ENCODE measurements at regions not wholly inside any gene's neighbourhood (a gene's known extent, or its start where the extent isn't known, plus 50 kb on each side); places are given as distances from the start of the nearest gene placed in this dataset.

DNA sequence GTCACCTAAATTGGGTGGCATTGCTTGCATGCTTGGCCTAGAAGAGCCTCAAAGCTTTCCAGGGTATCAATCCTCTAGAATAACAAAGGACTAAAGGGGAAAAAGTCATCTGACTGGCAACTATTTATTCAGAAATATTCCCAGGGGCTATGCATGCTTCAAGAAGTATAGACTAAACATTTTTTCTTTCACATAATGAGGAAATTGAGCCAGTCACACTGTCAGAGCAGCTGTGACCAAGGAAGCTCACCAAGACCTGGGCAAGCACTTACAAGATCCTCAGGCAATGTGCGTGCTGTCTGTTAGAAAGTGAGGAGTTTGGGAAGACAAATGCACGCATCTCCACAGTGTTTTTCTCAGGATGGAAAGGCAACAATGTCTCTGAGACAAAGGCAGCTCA lies 747.2 kb downstream of the DIAPH3 start:
- Histone ChIP-seq H3K4me1 (ENCODE audit: control insufficient read depth in 4 of 4, insufficient read depth in 4 of 4, low read length in 3 of 4) (no peaks in the 10 kb centered on the region), H3K36me3 (ENCODE audit: control insufficient read depth in 4 of 4, insufficient read depth in 3 of 4, low read depth in 1 of 4, low read length in 3 of 4) (no peaks in the 10 kb centered on the region), H3K4me3 (ENCODE audit: low read depth in 1 of 3, low read length in 3 of 3) (no peak overlapping the region), H3K27ac (ENCODE audit: low read depth in 1 of 2, low read length in 2 of 2) (no peak overlapping the region), H3K9ac (ENCODE audit: low read depth in 1 of 2, low read length in 2 of 2) (no peak overlapping the region), H3K9me3 (ENCODE audit: control insufficient read depth in 4 of 4, low read length in 3 of 4) (peaks cover 0 to 4% (median 0%) of the 10 kb centered on the region in 4 donors), H3K27me3 (ENCODE audit: control insufficient read depth in 4 of 4, insufficient read depth in 4 of 4, low read length in 3 of 4) (no peaks in the 10 kb centered on the region)
- DNase-seq (ENCODE audit: low spot score), result no peak
- WGBS, result 90% methylated on average over 2 of the region's 2 CpGs
- no peak for TF ChIP-seq HNF4G (IDR thresholded peaks at IDR 0.05)
- TF ChIP-seq, protein P1, sequence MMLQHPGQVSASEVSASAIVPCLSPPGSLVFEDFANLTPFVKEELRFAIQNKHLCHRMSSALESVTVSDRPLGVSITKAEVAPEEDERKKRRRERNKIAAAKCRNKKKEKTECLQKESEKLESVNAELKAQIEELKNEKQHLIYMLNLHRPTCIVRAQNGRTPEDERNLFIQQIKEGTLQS (IDR thresholded peaks at IDR 0.05), result no peak

DNA sequence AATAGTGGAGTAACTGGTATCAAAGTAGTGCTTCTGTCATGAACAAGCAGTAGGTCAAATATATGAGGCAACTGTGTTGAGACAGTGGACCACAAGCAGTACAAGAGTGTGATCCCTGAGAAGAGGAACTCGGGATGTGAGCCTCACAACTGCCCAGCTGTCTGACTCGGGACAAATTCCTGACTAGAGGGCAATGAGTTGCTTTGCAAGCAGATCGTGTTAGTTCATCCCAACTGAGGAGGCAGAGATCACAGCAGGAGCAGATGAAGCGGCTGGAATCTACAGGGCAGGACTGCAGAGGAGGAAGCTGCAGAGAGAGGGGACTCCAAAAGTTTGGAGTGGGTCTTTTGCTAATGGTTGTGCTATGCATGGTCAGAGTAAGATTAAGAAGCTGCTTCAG lies 741.1 kb downstream of the DIAPH3 start:
- no peak overlapping the region for H3K27ac ChIP-seq (ENCODE audit: low read depth in 1 of 2, low read length in 2 of 2)
- H3K4me1 ChIP-seq (ENCODE audit: control insufficient read depth in 4 of 4, insufficient read depth in 4 of 4, low read length in 3 of 4), result no peaks in the 10 kb centered on the region
- no peaks in the 10 kb centered on the region for H3K27me3 ChIP-seq (ENCODE audit: control insufficient read depth in 4 of 4, insufficient read depth in 4 of 4, low read length in 3 of 4)
- no peaks in the 10 kb centered on the region for H3K36me3 ChIP-seq (ENCODE audit: control insufficient read depth in 4 of 4, insufficient read depth in 3 of 4, low read depth in 1 of 4, low read length in 3 of 4)
- no peak for DNase-seq (ENCODE audit: low spot score)
- no peak overlapping the region for H3K4me3 ChIP-seq (ENCODE audit: low read depth in 1 of 3, low read length in 3 of 3)
- no peak overlapping the region for H3K9ac ChIP-seq (ENCODE audit: low read depth in 1 of 2, low read length in 2 of 2)
- peaks cover 0 to 4% (median 0%) of the 10 kb centered on the region in 4 donors for H3K9me3 ChIP-seq (ENCODE audit: control insufficient read depth in 4 of 4, low read length in 3 of 4)
- 32% methylated on average over 4 of the region's 4 CpGs for WGBS
- TF ChIP-seq FOXA1 (IDR thresholded peaks at IDR 0.05) (no peak), FOXA2 (IDR thresholded peaks at IDR 0.05) (no peak), EGR1 (IDR thresholded peaks at IDR 0.05; ENCODE audit: low read depth in 2 of 2) (no peak), JUND (IDR thresholded peaks at IDR 0.05) (no peak), RAD21 (IDR thresholded peaks at IDR 0.05) (no peak), RXRA (IDR thresholded peaks at IDR 0.05) (no peak), NR2F2 (IDR thresholded peaks at IDR 0.05) (no peak), GABPA (IDR thresholded peaks at IDR 0.05 in 1 of 2, conservative IDR thresholded peaks at IDR 0.05 in 1 of 2) (no peak)
- TF ChIP-seq, protein P2, sequence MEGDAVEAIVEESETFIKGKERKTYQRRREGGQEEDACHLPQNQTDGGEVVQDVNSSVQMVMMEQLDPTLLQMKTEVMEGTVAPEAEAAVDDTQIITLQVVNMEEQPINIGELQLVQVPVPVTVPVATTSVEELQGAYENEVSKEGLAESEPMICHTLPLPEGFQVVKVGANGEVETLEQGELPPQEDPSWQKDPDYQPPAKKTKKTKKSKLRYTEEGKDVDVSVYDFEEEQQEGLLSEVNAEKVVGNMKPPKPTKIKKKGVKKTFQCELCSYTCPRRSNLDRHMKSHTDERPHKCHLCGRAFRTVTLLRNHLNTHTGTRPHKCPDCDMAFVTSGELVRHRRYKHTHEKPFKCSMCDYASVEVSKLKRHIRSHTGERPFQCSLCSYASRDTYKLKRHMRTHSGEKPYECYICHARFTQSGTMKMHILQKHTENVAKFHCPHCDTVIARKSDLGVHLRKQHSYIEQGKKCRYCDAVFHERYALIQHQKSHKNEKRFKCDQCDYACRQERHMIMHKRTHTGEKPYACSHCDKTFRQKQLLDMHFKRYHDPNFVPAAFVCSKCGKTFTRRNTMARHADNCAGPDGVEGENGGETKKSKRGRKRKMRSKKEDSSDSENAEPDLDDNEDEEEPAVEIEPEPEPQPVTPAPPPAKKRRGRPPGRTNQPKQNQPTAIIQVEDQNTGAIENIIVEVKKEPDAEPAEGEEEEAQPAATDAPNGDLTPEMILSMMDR (IDR thresholded peaks at IDR 0.05; ENCODE audit: low read depth, low read length, missing input control), result no peak
- TF ChIP-seq, protein P3, sequence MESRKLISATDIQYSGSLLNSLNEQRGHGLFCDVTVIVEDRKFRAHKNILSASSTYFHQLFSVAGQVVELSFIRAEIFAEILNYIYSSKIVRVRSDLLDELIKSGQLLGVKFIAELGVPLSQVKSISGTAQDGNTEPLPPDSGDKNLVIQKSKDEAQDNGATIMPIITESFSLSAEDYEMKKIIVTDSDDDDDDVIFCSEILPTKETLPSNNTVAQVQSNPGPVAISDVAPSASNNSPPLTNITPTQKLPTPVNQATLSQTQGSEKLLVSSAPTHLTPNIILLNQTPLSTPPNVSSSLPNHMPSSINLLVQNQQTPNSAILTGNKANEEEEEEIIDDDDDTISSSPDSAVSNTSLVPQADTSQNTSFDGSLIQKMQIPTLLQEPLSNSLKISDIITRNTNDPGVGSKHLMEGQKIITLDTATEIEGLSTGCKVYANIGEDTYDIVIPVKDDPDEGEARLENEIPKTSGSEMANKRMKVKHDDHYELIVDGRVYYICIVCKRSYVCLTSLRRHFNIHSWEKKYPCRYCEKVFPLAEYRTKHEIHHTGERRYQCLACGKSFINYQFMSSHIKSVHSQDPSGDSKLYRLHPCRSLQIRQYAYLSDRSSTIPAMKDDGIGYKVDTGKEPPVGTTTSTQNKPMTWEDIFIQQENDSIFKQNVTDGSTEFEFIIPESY (IDR thresholded peaks at IDR 0.05), result no peak
- TF ChIP-seq, protein P4, sequence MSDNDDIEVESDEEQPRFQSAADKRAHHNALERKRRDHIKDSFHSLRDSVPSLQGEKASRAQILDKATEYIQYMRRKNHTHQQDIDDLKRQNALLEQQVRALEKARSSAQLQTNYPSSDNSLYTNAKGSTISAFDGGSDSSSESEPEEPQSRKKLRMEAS (IDR thresholded peaks at IDR 0.05), result no peak

DNA sequence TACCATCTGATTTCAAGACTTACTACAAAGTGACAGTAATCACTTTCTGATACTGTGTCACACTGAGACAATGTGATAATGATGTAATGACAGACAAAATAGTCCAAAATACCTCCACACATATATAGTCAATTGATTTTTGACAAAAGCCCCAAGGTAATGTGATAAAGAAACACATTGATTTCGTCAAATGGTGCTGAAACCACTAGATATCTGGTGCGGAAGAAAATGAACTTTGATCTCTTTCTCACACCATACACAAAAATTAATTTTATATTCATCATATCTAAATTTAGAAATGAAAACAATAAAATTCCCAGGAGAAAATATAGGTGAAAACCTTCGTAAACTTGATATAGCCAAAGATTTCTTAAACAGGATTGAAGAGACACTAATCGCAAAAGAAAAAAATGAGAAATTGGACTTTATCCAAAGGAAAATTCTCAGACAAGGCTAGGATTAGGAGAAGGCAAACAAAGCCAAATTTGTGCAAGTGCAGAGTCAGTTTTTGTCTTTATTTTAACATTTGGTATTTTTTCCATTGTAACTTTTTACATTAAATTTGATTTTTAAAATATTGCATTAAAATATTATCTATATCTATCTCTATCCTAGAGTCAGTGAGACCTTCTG lies 739.9 kb downstream of the DIAPH3 start:
- H3K27me3 ChIP-seq (ENCODE audit: control insufficient read depth in 4 of 4, insufficient read depth in 4 of 4, low read length in 3 of 4), result no peaks in the 10 kb centered on the region
- H3K27ac ChIP-seq (ENCODE audit: low read depth in 1 of 2, low read length in 2 of 2), result no peak overlapping the region
- no peaks in the 10 kb centered on the region for H3K36me3 ChIP-seq (ENCODE audit: control insufficient read depth in 4 of 4, insufficient read depth in 3 of 4, low read depth in 1 of 4, low read length in 3 of 4)
- no peaks in the 10 kb centered on the region for H3K4me1 ChIP-seq (ENCODE audit: control insufficient read depth in 4 of 4, insufficient read depth in 4 of 4, low read length in 3 of 4)
- WGBS, result 60% methylated on average over 4 of the region's 4 CpGs
- no peak overlapping the region for H3K9ac ChIP-seq (ENCODE audit: low read depth in 1 of 2, low read length in 2 of 2)
- no peak for DNase-seq (ENCODE audit: low spot score)
- H3K4me3 ChIP-seq (ENCODE audit: low read depth in 1 of 3, low read length in 3 of 3), result no peak overlapping the region
- peaks cover 0 to 4% (median 0%) of the 10 kb centered on the region in 4 donors for H3K9me3 ChIP-seq (ENCODE audit: control insufficient read depth in 4 of 4, low read length in 3 of 4)
- TF ChIP-seq, protein P3 (IDR thresholded peaks at IDR 0.05), result no peak
- TF ChIP-seq, protein P1 (IDR thresholded peaks at IDR 0.05), result no peak
- TF ChIP-seq FOXA1 (IDR thresholded peaks at IDR 0.05) (no peak), FOXA2 (IDR thresholded peaks at IDR 0.05) (no peak), RXRA (IDR thresholded peaks at IDR 0.05) (no peak), SP1 (IDR thresholded peaks at IDR 0.05) (no peak), TAF1 (conservative IDR thresholded peaks at IDR 0.05) (no peak), HNF4A (conservative IDR thresholded peaks at IDR 0.05) (no peak), NR2F2 (IDR thresholded peaks at IDR 0.05) (no peak), GABPA (IDR thresholded peaks at IDR 0.05 in 1 of 2, conservative IDR thresholded peaks at IDR 0.05 in 1 of 2) (no peak), RAD21 (IDR thresholded peaks at IDR 0.05) (no peak), JUND (IDR thresholded peaks at IDR 0.05) (no peak), YY1 (IDR thresholded peaks at IDR 0.05) (no peak)
- TF ChIP-seq, protein P2 (IDR thresholded peaks at IDR 0.05; ENCODE audit: low read depth, low read length, missing input control), result no peak
